ENCODE measurements at regions not wholly inside any gene's neighbourhood (a gene's known extent, or its start where the extent isn't known, plus 50 kb on each side); places are given as distances from the start of the nearest gene placed in this dataset.

GRCh38 chr20:55586610-55587009 is 418.7 kb downstream of the CBLN4 start:
- TF ChIP-seq CTCF (IDR thresholded peaks at IDR 0.05) (no peak), POLR2A (IDR thresholded peaks at IDR 0.05; ENCODE audit: low read depth) (no peak)

Measured in esophagus muscularis mucosa (tissue), 3 donors.